ENCODE measurements at regions not wholly inside any gene's neighbourhood (a gene's known extent, or its start where the extent isn't known, plus 50 kb on each side); places are given as distances from the start of the nearest gene placed in this dataset.
"Not testable (repeated sequence)": the region's sequence is repeated elsewhere in the genome, so short reads cannot be mapped to it uniquely, and the experiment has no call there.

DNA sequence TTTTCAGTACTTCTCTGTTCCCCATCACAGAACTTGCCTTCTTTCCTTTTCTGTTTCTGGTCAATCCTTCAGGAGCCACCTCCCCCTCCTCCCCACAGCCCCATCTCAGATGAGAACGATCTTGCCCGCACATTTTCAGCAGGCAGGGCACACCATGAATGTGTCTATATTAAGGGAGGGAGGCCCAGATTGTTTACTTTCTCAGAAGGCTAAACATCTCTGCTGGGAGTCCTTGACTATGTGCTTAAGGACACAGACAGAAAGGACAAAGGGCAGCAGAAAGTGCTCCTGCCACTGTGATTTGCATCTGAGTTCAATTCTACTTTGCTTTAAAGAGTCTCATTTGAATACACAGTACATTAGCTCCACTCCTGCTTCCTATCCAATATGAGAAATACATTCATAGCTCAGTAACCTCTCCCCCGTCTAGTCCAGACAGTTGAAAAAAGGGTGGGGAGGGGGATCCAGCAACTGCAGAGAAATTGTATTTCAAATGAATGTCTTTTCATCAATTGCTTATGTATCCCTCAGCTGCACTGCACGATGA, 175.0 kb upstream of the PARD3B start:
- peak; percentile 57 for DNase-seq

DNA sequence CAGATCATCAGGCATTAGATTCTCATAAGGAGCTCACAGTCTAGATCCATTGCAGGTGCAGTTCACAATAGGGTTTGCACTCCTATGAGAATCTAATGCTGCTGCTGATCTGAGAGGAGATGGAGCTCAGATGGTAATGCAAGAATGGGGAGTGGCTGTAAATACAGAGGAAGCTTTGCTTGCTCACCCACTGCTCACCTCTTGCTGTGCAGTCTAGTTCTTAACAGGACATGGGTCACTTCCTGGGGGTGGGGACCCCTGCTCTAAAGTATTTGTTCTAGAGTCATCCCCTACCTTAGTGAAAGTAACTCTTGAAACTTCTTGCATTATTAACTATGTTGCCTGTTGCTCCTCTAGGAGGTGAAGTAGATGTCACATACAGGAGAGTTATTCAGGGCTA, 171.3 kb upstream of the PARD3B start:
- no peak for DNase-seq

DNA sequence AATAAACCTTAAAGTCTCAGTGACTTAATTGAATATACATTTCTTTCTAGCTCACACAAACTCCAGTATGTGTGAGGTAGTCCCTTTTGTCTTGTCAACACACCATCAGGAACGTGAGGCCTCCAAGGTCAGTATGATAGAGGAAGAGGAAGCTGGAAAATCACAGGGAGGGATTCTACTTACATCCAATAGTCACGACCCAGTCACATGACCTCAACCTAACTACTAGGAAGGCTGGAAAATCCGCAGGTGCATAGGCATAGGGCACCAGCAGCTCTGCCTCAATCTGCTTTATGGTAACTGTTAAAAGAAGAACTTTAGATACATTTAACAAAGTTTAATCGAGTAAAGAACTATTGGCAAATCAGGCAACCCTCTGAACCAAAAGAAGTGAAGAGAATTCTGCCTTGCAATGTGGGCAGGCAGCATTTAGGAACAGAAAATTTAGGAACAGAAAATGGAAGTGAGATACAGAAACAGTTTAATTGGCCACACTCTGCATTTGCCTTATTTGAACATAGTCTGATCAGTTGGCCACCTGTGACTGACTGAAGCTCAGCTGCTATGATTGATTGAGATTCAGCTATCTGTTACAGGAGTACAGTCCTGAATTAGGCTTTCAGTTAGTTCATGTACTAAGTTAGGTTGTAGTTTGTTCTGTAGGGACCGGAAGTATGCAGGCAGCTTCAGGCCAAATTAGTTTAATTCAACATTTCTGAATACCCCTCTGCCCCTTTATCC, 165.0 kb upstream of the PARD3B start:
- no peak for DNase-seq

DNA sequence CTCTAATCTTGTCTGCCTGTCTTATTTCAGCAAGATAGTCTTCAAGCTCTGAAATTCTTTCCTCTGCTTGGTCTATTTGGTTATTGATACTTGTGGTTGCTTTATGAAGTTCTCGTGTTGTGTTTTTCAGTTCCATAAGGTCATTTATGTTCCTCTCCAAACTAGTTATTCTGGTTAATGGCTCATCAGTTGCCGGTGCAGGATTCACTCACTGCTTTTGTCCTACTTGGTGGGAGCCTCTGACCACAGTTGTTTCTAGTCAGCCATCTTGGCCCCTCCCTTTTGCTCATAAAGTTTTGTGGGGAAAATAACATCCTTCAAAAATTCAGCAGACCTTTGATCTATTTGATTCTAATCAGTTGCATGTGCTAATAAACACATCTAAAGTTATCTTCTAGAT, 158.6 kb upstream of the PARD3B start:
- no peak for DNase-seq

DNA sequence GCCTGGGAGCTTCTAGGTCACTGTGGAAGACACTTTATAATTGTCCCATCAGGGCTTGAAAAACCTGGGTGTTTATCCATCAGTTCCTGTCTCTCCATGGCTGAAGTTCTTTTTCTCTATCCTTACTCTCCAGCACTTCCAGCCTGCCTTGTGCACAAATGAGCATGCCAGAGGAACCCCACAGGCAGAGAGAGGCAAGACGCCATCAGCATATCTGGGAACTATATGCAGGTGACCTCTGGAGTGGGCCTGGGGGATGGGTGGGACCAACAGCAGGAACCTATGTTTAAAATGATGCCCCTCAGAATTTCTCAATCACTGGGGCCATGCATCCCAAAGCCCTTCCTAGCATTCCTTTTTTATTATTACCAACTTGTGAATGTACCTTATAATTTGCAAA, 156.2 kb upstream of the PARD3B start:
- DNase-seq, result no peak

DNA sequence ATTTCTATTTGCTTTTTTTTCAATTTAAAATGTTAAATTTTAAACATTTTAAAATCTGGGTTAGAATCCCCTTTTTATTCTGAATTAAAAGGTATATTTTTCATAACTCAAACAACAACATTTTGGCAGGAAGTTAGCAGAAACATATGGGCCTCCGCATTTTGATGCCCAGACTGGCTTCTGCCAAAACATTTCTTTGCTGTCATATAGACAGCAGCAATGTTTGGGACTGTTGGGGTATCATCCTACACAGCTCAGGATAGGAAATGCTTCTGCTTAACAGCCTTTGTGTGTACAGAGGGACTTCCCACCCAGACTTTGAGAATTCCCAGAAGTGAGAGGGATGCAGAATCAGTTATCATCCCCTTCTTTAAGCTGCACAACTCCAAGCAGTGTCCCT, 155.4 kb upstream of the PARD3B start:
- DNase-seq, result no peak

DNA sequence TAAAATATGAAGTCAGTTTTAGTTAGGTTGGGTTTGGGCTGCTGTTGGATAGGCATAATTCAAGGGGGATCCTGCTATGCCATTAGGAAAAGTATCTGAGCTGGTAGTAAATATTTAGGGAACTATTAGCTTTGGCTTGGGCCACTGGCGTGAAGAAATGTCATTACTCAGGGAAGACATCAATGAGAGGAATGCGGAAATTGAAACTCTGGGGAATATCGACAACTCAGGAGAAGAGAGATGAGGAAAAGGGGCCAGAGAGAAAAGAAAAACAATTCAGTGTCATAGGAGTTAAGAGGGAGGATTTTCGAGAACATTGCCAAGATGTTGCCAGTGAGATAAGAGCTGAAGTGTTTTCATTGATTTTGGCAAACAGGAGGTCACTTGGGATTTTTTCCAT, 149.7 kb upstream of the PARD3B start:
- DNase-seq, result no peak

DNA sequence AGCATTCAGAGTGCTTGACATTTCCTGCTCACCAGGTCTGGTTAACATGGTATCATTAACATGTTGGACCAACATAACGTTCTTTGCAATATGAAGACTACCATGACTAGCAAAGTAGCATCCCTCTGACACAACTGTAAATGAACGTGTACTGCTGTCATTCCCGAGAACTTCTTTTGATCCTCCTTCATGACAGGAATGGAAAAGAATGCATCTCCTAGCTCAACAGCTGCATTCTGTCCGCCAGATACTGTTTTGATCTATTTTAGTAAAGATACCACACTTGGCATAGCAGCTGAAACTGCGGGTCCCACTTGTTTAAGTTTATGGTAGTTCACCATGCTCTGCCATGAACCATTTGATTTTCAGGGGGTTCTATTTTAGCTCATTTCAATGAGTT, 144.2 kb upstream of the PARD3B start:
- no peak for DNase-seq

DNA sequence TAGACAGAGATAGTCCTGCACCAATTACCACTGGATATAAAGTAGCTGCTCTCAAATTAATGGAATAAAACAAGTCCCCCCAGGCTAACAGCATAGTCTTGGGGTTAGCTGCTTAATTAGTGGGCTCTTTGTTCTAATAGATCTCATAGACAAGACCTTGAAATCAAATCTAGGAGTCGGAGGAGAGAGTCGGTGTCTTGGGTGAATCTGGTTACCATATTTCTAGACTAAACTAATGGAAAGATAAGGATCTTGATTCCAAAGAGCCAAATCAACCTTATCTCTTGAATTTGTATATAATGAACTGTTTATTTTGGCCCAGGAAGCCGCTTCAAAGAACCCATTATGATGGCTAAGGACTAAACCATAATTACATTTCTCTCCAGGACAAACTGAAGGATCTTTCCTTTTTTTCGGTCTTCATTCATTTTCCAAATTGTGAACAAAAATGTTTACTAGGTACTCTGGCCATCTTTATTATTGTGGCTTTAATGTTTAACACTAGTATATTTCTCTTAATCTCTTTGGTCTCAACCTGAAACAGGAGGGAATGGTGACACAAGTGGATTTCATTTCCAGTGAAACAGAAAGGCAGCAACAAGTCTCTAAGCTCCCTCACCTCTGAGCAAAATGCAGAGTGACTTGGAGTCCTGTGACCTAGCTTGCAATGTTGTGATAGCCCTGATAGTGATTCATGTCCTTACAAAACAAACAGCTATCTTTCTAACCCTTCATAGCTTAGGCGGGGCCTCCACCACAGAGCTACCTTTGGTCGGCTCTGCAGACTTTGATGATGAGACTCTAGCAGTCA, 137.9 kb upstream of the PARD3B start:
- DNase-seq, result peak; percentile 31

DNA sequence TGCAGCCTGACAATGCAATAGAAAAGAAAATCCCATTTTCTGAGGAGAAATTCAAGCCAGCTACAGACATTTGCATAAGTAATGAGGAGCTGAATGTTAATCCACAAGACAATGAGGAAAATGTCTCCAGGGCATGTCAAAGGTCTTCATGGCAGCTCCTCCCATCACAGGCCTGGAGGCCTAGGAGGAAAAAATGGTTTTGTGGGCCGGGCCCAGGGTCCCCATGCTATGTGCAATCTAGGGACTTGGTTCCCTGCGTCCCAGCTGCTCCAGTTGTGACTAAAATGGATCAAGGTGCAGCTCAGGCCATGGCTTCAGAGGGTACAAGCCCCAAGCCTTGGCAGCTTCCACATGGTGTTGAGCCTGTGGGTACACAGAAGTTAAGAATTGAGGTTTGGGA, 132.5 kb upstream of the PARD3B start:
- not testable (repeated sequence) for DNase-seq

DNA sequence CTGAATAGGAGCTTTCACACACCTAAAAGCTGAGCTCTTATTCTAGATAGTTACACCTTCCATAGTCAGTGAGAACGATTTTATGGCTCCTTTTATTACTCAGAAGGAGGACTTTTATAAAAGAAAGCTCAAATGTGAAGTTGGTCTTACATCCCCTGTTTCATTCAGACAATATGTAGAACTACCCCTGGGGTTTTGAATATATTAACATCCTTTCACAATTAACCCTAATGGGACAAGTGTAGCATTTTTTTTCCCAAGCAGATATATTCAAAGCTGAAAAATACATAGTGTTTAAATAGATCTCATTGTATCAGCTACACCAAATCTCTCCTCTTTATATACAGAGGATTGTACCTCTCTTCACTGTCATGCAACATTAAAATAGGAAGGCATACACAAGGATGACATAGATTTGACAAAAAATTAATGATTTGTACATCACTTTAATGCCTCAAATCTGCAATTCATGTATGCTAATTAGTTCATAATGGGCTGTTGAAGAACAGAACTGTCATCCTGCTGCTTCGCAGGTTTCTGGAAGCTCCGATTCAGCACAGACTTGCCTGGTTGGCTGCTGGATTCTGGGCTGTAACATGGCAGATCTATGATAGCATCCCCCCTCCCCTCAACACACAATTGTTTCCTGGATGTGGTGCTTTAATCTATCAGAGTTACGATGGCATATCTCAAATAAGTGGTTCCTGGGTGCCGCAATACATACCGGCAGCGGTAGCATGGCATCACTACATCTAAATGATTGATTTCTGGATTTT, 129.7 kb upstream of the PARD3B start:
- DNase-seq, result no peak

DNA sequence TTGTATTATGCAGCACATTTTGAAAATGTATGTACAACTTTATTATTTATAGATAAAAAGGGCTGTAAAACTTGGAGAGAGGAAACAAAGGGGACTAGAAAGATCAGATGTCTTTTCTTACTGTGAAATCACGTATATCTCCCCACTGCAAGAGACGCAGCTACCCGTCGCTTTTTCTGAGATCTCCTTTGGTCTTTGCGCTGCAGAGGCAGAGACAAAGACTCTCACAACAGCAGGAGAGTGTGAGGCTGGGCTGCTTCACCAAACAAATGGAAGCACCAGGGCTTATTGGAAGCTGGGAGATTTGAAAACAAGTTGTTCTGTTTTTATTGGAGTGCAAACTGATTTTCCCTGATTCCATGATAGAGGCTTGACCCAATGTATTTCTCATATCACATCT, 129.0 kb upstream of the PARD3B start:
- no peak for DNase-seq

DNA sequence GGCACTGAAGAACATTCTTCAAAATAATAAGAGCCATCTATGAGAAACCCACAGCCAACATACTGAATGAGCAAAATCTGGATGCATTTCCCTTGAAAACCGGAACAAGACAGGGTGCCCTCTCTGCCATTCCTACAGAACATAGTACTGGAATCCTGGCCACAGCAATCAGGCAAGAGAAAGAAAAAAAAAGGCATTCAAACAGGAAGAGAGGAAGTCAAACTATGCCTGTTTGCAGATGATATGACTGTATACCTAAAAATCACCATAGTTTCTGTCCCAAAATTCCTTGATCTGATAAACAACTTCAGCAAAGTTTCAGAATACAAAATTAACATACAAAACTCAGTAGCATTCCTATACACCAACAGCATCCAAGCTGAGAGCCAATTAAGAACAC, 119.5 kb upstream of the PARD3B start:
- no peak for DNase-seq

DNA sequence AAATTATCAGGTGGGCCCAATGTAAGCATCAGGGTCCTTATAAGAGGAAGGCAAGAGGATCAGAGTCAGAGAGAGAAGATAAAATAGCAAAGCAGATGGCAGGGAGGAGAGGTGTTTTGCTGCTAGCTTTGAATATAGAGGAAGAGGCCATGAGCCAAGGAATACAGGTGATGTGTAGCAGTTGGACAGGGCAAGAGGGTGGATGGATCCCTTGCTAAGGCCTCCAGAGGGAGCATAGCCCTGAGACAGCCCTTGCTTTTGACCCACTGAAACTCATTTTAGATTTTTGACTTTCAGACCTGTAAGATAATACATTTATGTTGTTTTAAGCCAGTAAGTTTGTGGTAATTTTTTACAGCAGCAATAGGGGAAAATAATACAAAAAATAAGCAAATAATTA, 116.6 kb upstream of the PARD3B start:
- DNase-seq, result no peak

DNA sequence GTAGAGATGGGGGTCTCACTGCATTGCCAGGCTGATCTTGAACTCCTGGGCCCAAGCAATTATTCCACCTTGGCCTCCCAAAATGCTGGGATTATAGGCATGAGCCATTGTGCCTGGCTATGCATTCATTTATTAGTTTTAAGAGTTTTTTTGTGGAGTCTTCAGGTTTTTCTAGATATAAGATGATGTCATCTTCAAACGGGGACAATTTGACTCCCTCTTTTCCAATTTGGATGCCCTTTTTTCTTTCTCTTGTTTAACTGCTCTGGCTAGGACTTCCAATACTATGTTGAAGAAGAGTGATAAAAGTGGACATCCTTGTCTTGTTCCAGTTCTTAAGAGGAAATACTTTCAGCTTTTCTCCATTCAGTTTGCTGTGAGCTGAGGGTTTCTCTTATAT, 113.7 kb upstream of the PARD3B start:
- DNase-seq, result no peak

DNA sequence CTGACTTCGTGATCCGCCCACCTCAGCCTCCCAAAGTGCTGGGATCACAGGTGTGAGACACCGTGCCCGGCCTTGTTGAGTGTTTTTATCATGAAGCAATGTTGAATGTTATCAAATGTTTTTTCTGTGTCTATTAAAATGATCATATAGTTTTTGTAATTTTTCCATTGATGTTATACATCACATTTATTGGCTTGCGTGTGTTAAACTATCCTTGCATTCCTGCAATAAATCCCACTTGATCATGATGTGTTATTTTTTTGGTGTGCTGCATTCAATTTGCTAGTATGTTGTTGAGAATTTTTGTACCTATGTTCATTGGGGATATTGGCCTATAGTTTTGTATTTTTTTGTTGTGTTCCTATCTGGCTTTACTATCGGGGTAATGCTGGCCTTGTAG, 113.1 kb upstream of the PARD3B start:
- DNase-seq, result no peak

DNA sequence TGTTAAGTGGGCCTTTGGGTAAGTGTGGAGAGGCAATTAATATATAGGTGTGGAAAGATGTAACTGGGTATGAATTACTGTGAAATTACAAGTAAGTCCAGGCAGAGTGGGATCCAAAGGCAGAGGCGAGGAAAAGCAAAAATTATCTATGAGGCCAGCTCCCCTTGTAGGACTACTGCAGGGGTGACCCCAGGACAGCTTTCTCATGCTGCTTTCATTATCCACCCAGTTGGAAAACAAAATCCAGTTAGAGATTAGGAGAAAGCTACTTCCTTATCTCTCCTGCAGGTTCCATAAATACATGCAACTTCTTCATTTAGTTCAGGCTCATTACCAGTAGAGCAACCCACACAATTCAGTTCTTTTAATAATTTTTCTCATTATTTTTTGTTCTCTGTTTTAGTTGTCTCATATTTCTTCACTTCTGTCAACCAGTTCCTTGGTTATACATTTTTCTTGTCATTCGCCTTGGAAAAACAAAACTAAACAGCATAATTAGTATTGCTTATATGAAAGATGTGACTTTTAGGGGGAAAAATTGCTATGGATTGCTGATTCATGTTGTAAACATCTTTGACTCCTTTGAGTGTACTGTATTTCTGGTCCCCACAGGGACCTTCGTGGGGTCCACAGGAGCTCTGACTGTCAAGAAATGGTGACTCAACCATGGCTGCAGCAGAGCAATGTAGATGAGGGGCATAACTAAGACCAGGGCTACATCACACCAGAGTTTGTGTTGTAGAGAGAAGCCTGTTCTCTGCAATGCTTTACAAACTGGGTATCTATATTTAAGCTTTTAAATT, 110.4 kb upstream of the PARD3B start:
- DNase-seq, result no peak

DNA sequence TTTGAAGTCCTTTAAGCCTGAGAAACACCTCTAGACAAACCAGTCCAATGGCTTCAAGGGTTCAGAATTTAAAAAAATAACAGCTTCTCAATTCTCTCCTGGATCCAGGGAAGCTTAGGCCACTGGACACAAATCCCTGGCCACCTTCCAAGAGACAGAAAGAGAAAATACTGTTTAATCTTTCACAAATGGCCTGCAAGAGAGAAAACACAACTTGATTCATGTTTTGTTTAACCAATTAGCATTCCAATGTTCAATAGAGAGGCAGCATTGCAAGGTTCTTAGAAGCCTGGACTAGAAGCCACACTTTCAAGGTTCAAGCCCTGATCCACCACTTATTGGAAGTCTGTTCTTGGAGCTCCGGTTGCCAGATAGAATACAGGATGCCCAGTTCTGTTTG, 109.0 kb upstream of the PARD3B start:
- DNase-seq, result no peak

DNA sequence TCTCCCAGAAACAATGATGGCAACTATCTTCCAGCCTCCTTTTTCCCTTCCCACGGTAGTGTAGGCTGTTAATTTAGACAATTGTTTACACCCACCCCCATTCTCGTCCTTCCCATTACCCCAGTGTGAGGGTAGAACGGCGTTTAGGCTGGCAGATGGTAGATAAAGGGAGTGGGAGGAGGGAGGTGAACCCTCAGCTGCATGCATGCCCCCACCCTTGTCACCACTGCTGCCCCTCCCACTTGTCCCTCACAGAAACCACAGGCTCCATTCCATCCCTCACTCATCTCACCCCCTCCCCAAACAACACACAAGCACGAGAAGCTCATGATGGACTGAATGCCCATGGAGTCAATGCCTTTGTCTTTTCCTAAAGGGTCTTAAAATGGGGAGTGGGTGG, 107.9 kb upstream of the PARD3B start:
- peak; percentile 53 for DNase-seq

DNA sequence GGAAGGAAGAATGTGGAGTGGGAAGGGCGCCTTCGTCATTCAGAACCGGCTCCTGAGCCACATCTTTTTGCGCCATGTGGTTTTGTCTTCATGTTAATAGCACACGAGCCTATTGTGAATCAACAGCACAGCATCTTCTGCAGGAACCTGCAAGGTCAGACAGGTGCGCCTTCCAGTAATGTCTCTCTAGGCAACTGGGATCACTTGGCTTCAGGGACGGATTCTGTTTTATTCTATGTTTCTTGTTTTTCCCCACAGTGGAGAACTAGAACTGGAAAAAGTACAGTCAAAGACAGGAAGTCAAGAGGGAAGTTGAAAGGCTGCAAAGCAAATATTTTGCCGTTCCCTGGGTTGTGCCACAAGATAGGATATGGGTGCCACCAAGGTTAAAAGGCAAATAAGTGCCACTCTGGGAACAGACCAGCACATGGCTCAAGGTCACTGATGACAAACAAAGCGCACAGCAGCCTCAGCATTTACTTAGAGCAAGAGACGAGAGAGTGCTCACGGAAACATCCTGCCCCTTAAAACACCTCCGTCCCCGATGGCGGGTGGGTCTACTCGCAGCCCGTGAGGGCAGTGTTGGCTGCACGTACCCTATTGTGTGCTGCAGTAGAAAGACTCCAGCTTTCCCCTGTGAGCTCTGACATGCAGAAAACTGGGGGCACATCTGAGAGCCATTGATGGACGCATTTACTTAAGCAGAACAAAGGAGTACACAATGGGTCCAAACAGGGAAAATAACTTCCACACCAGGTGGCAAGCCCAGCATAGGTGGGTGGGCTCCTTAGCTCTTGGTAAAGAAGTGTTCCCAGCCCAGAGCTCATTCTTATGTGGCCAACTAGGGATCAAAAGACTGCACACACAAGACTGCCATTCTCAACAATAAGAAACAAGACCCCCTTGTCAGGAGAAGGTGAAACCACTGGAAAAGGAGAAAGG, 107.2 kb upstream of the PARD3B start:
- no peak for DNase-seq

DNA sequence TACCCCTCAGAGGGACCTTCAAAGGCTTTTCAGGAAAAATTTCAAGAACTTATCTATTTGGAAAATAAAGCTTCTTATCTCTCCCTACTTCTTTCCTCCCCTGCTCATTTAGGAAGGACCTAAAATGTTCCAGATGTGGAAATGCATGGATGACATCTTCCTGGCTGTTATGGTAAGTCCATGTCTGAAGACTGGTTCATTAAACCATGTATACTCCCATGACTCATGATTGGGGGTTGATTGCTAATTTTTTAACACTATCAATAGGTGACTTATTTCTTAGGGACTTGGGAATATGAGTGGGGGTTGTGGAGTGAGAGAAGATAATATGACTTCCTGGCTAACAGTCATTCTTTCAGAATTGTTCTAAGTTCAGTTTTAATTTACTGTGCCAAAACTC, 104.0 kb upstream of the PARD3B start:
- no peak for DNase-seq

DNA sequence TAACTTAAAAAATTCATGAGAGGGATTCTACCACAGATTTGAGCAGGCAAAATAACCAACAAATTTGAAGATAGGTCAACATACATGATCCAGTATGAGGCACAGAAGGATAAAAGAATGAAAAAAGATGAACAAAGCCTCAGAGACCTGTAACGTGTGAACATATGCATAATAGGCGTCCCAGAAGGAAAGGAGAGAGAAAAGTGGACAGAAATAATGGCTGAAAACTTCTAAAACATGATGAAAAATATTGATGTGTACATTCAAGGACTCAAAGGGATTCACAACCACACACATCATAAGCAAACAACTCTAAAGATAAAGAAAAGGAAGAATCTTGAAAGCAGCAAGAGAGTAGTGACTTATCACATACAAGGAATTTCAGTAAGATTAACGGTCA, 100.1 kb upstream of the PARD3B start:
- no peak for DNase-seq

Data from NCI-H69 (cell line).